ENCODE measurements at regions not wholly inside any gene's neighbourhood (a gene's known extent, or its start where the extent isn't known, plus 50 kb on each side); places are given as distances from the start of the nearest gene placed in this dataset.

DNA sequence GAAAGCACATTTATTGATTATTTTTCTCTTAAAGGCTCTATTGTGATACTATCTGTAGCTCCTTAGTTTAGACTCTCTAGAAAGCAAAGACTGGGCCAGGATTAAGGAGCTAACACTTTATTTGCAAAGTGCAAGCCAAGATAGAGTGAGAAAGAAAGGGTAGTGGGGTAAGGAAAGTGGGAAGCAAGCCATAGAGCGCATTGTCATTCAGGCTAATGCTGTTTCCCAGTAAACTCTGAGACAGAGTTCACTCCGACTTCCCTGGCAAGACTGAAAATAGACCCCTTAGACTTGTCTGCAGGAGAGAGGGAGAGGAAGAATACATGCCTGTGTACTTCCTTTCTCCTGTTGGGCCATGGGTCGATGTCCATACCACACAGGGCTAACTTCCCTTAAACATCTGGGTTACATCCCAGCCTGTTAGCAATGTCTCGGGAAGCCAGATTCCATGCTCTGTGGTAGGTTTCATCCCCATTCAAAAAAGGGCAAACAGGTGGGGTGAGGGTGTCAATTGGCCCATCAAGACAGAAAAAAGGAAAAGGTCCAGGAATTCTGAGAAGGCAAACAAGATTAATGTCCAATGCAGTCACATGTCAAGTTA, 875.8 kb upstream of the CELF2 start:
- Histone ChIP-seq H3K27ac (replicated peaks; ENCODE audit: low read length) (no peak overlapping the region), H3K9ac (ENCODE audit: low read depth, low read length, poor library complexity) (no peak overlapping the region), H3K4ac (ENCODE audit: low read length) (no peak overlapping the region), H2BK12ac (ENCODE audit: low read length) (no peak overlapping the region), H3K36me3 (replicated peaks in 1 of 2; ENCODE audit: control insufficient read depth in 2 of 2, insufficient read depth in 2 of 2, low read length in 2 of 2) (no peaks in the 10 kb centered on the region), H3K4me2 (ENCODE audit: insufficient read depth, low read length, poor library complexity, severe bottlenecking) (no peak overlapping the region), H3K23ac (ENCODE audit: low read depth, low read length, poor library complexity) (no peak overlapping the region), H2BK120ac (ENCODE audit: low read depth, low read length) (no peak overlapping the region), H3K79me1 (ENCODE audit: low read depth, low read length) (no peaks in the 10 kb centered on the region), H3K18ac (ENCODE audit: low read length) (no peak overlapping the region), H3K4me1 (ENCODE audit: control insufficient read depth in 2 of 2, insufficient read depth in 1 of 2, low read depth in 1 of 2, low read length in 2 of 2) (peaks cover 0 to 5% of the 10 kb centered on the region in 2 donors), H2AK5ac (ENCODE audit: low read depth, low read length) (no peak overlapping the region), H4K91ac (ENCODE audit: low read depth, low read length, poor library complexity) (no peak overlapping the region), H3K14ac (ENCODE audit: low read length) (no peak overlapping the region), H4K8ac (ENCODE audit: low read depth, low read length) (no peak overlapping the region), H2BK5ac (ENCODE audit: low read length) (no peak overlapping the region), H2AFZ (ENCODE audit: low read length) (no peak overlapping the region), H3K27me3 (ENCODE audit: control insufficient read depth in 3 of 3, insufficient read depth in 3 of 3, low read depth in 1 of 3, low read length in 3 of 3) (no peaks in the 10 kb centered on the region), H3K4me3 (ENCODE audit: low read length in 2 of 2) (no peak overlapping the region), H3K9me3 (replicated peaks in 1 of 2; ENCODE audit: control insufficient read depth in 2 of 2, insufficient read depth in 1 of 2, low read depth in 1 of 2, low read length in 2 of 2) (no peaks in the 10 kb centered on the region), H2BK15ac (ENCODE audit: low read length) (no peak overlapping the region)
- WGBS, 2 donors (ENCODE audit: extremely low coverage in 2 of 2, insufficient read length in 2 of 2, insufficient replicate concordance in 1 of 2): no CpG with 5 or more reads among the region's 4 CpGs
- DNase-seq (ENCODE audit: low spot score): no peak

DNA sequence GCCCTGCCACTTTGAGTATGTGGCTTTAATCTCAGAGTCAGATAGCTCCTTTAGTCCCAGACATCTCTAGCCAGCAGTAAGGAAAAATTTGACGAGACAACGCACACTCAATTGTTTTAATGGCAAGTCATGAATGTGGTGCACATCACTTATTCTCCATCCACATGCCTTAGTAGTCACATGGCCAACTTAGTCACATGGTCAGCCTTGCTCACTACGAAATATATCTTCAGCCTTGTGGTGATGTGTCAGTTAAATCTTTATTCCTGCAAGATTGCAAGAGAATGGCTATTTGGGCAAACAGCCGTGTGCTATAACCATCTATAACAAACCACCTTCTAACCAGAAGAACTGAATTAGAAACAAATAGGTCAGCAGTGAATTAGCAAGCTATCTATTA, 871.1 kb upstream of the CELF2 start:
- Histone ChIP-seq H3K18ac (ENCODE audit: low read length) (no peak overlapping the region), H2AK5ac (ENCODE audit: low read depth, low read length) (no peak overlapping the region), H3K4me1 (ENCODE audit: control insufficient read depth in 2 of 2, insufficient read depth in 1 of 2, low read depth in 1 of 2, low read length in 2 of 2) (peaks cover 0 to 5% of the 10 kb centered on the region in 2 donors), H2BK5ac (ENCODE audit: low read length) (no peak overlapping the region), H2BK120ac (ENCODE audit: low read depth, low read length) (no peak overlapping the region), H4K8ac (ENCODE audit: low read depth, low read length) (no peak overlapping the region), H3K9ac (ENCODE audit: low read depth, low read length, poor library complexity) (no peak overlapping the region), H3K27me3 (ENCODE audit: control insufficient read depth in 3 of 3, insufficient read depth in 3 of 3, low read depth in 1 of 3, low read length in 3 of 3) (no peaks in the 10 kb centered on the region), H3K9me3 (replicated peaks in 1 of 2; ENCODE audit: control insufficient read depth in 2 of 2, insufficient read depth in 1 of 2, low read depth in 1 of 2, low read length in 2 of 2) (no peaks in the 10 kb centered on the region), H3K4ac (ENCODE audit: low read length) (no peak overlapping the region), H3K4me2 (ENCODE audit: insufficient read depth, low read length, poor library complexity, severe bottlenecking) (no peak overlapping the region), H3K79me1 (ENCODE audit: low read depth, low read length) (no peaks in the 10 kb centered on the region), H3K27ac (replicated peaks; ENCODE audit: low read length) (no peak overlapping the region), H2BK15ac (ENCODE audit: low read length) (no peak overlapping the region), H3K36me3 (replicated peaks in 1 of 2; ENCODE audit: control insufficient read depth in 2 of 2, insufficient read depth in 2 of 2, low read length in 2 of 2) (no peaks in the 10 kb centered on the region), H3K23ac (ENCODE audit: low read depth, low read length, poor library complexity) (no peak overlapping the region), H3K4me3 (ENCODE audit: low read length in 2 of 2) (no peak overlapping the region), H2BK12ac (ENCODE audit: low read length) (no peak overlapping the region), H2AFZ (ENCODE audit: low read length) (no peak overlapping the region), H3K14ac (ENCODE audit: low read length) (no peak overlapping the region), H4K91ac (ENCODE audit: low read depth, low read length, poor library complexity) (no peak overlapping the region)
- DNase-seq (ENCODE audit: low spot score): no peak
- WGBS, 2 donors (ENCODE audit: extremely low coverage in 2 of 2, insufficient read length in 2 of 2, insufficient replicate concordance in 1 of 2): no CpG with 5 or more reads among the region's 4 CpGs

DNA sequence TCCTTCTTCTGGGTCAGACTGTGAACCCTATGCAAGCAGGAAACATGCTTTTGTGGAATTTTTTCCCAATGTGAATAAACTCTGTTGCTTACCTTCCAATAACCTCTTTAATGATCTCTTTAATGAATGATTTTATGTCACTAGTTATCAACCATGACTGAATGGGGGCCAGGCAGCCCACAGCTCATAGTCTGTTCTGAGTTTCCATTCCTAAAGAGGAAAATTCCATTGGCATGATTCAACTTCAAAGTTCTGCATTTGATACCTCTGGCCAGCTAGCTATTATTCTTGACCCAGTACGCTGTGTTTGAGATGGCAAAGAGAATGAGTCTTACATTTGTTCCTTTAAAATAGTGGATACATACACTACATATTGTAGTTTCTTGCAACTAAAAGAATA, 867.8 kb upstream of the CELF2 start:
- H3K9ac ChIP-seq (ENCODE audit: low read depth, low read length, poor library complexity): no peak overlapping the region
- H2BK12ac ChIP-seq (ENCODE audit: low read length): no peak overlapping the region
- H3K4me2 ChIP-seq (ENCODE audit: insufficient read depth, low read length, poor library complexity, severe bottlenecking): no peak overlapping the region
- H2BK120ac ChIP-seq (ENCODE audit: low read depth, low read length): no peak overlapping the region
- no peaks in the 10 kb centered on the region for H3K27me3 ChIP-seq (ENCODE audit: control insufficient read depth in 3 of 3, insufficient read depth in 3 of 3, low read depth in 1 of 3, low read length in 3 of 3)
- H3K4me3 ChIP-seq (ENCODE audit: low read length in 2 of 2): no peak overlapping the region
- WGBS, 2 donors (ENCODE audit: extremely low coverage in 2 of 2, insufficient read length in 2 of 2, insufficient replicate concordance in 1 of 2): no CpG with 5 or more reads among the region's 1 CpG
- no peak overlapping the region for H2AK5ac ChIP-seq (ENCODE audit: low read depth, low read length)
- no peak overlapping the region for H2AFZ ChIP-seq (ENCODE audit: low read length)
- no peak overlapping the region for H2BK5ac ChIP-seq (ENCODE audit: low read length)
- DNase-seq (ENCODE audit: low spot score): no peak
- no peaks in the 10 kb centered on the region for H3K36me3 ChIP-seq (replicated peaks in 1 of 2; ENCODE audit: control insufficient read depth in 2 of 2, insufficient read depth in 2 of 2, low read length in 2 of 2)
- H3K4me1 ChIP-seq (ENCODE audit: control insufficient read depth in 2 of 2, insufficient read depth in 1 of 2, low read depth in 1 of 2, low read length in 2 of 2): no peaks in the 10 kb centered on the region
- H4K8ac ChIP-seq (ENCODE audit: low read depth, low read length): no peak overlapping the region
- no peaks in the 10 kb centered on the region for H3K79me1 ChIP-seq (ENCODE audit: low read depth, low read length)
- H2BK15ac ChIP-seq (ENCODE audit: low read length): no peak overlapping the region
- no peaks in the 10 kb centered on the region for H3K9me3 ChIP-seq (replicated peaks in 1 of 2; ENCODE audit: control insufficient read depth in 2 of 2, insufficient read depth in 1 of 2, low read depth in 1 of 2, low read length in 2 of 2)
- no peak overlapping the region for H3K18ac ChIP-seq (ENCODE audit: low read length)
- no peak overlapping the region for H3K4ac ChIP-seq (ENCODE audit: low read length)
- no peak overlapping the region for H4K91ac ChIP-seq (ENCODE audit: low read depth, low read length, poor library complexity)
- no peak overlapping the region for H3K23ac ChIP-seq (ENCODE audit: low read depth, low read length, poor library complexity)
- no peak overlapping the region for H3K14ac ChIP-seq (ENCODE audit: low read length)
- no peak overlapping the region for H3K27ac ChIP-seq (replicated peaks; ENCODE audit: low read length)

DNA sequence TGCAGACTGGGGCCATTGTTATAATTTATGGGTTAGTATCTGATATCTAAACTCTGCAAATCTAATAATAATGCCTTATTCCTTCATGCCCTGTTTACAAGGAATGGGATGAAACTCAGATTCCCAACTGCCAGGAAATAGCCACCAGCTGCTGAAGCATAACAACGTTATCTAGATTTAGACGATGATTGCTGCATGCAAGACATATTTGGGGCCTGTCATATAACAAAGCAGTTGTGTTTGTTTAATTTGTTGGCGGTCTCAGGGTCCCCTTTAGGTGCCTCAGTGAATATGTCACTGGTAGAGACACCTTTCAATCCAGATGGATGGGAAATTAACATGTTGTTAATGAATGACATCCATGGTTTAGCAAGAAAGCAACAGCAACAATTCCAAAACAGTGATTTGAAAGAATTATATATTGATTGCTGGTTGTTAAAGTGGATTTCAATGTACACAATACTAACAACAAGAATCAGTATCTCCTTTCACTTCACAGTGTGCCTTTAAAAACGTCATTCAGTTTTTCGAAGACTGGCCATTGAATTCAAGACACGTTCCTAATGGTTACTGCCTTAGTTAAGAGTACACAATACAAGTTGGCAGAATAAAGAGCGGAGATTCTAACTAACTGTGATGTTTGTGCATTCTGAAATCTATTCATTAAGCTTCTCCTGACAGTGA, 860.6 kb upstream of the CELF2 start:
- Histone ChIP-seq H3K27me3 (ENCODE audit: control insufficient read depth in 3 of 3, insufficient read depth in 3 of 3, low read depth in 1 of 3, low read length in 3 of 3) (no peaks in the 10 kb centered on the region), H3K9me3 (replicated peaks in 1 of 2; ENCODE audit: control insufficient read depth in 2 of 2, insufficient read depth in 1 of 2, low read depth in 1 of 2, low read length in 2 of 2) (no peaks in the 10 kb centered on the region), H3K4ac (ENCODE audit: low read length) (no peak overlapping the region), H2AFZ (ENCODE audit: low read length) (no peak overlapping the region), H2BK5ac (ENCODE audit: low read length) (no peak overlapping the region), H3K36me3 (replicated peaks in 1 of 2; ENCODE audit: control insufficient read depth in 2 of 2, insufficient read depth in 2 of 2, low read length in 2 of 2) (no peaks in the 10 kb centered on the region), H2BK120ac (ENCODE audit: low read depth, low read length) (no peak overlapping the region), H3K4me1 (ENCODE audit: control insufficient read depth in 2 of 2, insufficient read depth in 1 of 2, low read depth in 1 of 2, low read length in 2 of 2) (no peaks in the 10 kb centered on the region), H3K9ac (ENCODE audit: low read depth, low read length, poor library complexity) (no peak overlapping the region), H3K79me1 (ENCODE audit: low read depth, low read length) (no peaks in the 10 kb centered on the region), H4K91ac (ENCODE audit: low read depth, low read length, poor library complexity) (no peak overlapping the region), H3K14ac (ENCODE audit: low read length) (no peak overlapping the region), H4K8ac (ENCODE audit: low read depth, low read length) (no peak overlapping the region), H3K23ac (ENCODE audit: low read depth, low read length, poor library complexity) (no peak overlapping the region), H2BK12ac (ENCODE audit: low read length) (no peak overlapping the region), H3K4me2 (ENCODE audit: insufficient read depth, low read length, poor library complexity, severe bottlenecking) (no peak overlapping the region), H2BK15ac (ENCODE audit: low read length) (no peak overlapping the region), H2AK5ac (ENCODE audit: low read depth, low read length) (no peak overlapping the region), H3K27ac (replicated peaks; ENCODE audit: low read length) (no peak overlapping the region), H3K18ac (ENCODE audit: low read length) (no peak overlapping the region), H3K4me3 (ENCODE audit: low read length in 2 of 2) (no peak overlapping the region)
- no peak for DNase-seq (ENCODE audit: low spot score)
- WGBS, 2 donors (ENCODE audit: extremely low coverage in 2 of 2, insufficient read length in 2 of 2, insufficient replicate concordance in 1 of 2): no CpG with 5 or more reads among the region's 7 CpGs

All from neuronal stem cell (in vitro differentiated cells).